OCI-LY1 (cell line): ENCODE measurements at regions not wholly inside any gene's neighbourhood (a gene's known extent, or its start where the extent isn't known, plus 50 kb on each side); places are given as distances from the start of the nearest gene placed in this dataset.

Source experiments
- H2AFZ ChIP-seq: fragments of 200-600 bp; sonication (generic), shearing (Covaris generic); 2 replicates; pipeline ENCODE4 v1.6.0; 2014; ENCODE audit warnings: antibody characterized with exemption, mild to moderate bottlenecking, low read length
- H3F3A ChIP-seq: fragments of 200-600 bp; sonication (generic), shearing (Covaris generic); 2 replicates; pipeline ENCODE4 v1.6.0; 2014; ENCODE audit warnings: mild to moderate bottlenecking, antibody characterized with exemption, low read length, moderate library complexity; ENCODE audit not compliant: insufficient read depth
- H3K27ac ChIP-seq: fragments of 200-600 bp; sonication (generic); 2 replicates; pipeline ENCODE4 v1.5.1; 2014; ENCODE audit warnings: low read length, mixed run types, mild to moderate bottlenecking, low read depth; ENCODE audit not compliant: poor library complexity, severe bottlenecking
- H3K27me3 ChIP-seq: fragments of 200-600 bp; sonication (generic); 2 replicates; pipeline ENCODE4 v1.6.0; 2014; ENCODE audit warnings: antibody characterized with exemption, mild to moderate bottlenecking, low read length, moderate library complexity; ENCODE audit not compliant: insufficient read depth
- H3K36me3 ChIP-seq: fragments of 200-600 bp; sonication (generic); 2 replicates; pipeline ENCODE4 v1.6.1; 2014; ENCODE audit warnings: mild to moderate bottlenecking, antibody characterized with exemption, low read length, moderate library complexity, mixed read lengths; ENCODE audit not compliant: insufficient read depth
- H3K4me1 ChIP-seq: fragments of 200-600 bp; sonication (generic); 2 replicates; pipeline ENCODE4 v1.5.1; 2014; ENCODE audit warnings: mild to moderate bottlenecking, low read length, moderate library complexity; ENCODE audit not compliant: insufficient read depth, severe bottlenecking
- H3K4me2 ChIP-seq: fragments of 200-600 bp; sonication (generic), shearing (Covaris generic); 2 replicates; pipeline ENCODE4 v1.6.1; 2014; ENCODE audit warnings: low read length
- H3K4me3 ChIP-seq: fragments of 200-600 bp; sonication (generic); 2 replicates; pipeline ENCODE4 v1.5.1; 2014; ENCODE audit warnings: low read length, low read depth, mild to moderate bottlenecking, mixed read lengths; ENCODE audit not compliant: poor library complexity, severe bottlenecking
- H3K79me2 ChIP-seq: fragments of 200-600 bp; shearing (Covaris generic); 2 replicates; pipeline ENCODE4 v1.6.1; 2016; ENCODE audit warnings: mixed run types, low read length, mixed read lengths; ENCODE audit not compliant: insufficient read depth
- H3K9ac ChIP-seq: fragments of 200-600 bp; sonication (generic), shearing (Covaris generic); 2 replicates; pipeline ENCODE4 v1.6.1; 2014; ENCODE audit warnings: mild to moderate bottlenecking, low read length, mixed read lengths
- H3K9me2 ChIP-seq: fragments of 200-600 bp; sonication (generic), shearing (Covaris generic); 2 replicates; pipeline ENCODE4 v1.6.1; 2014; ENCODE audit warnings: low read depth, mild to moderate bottlenecking, low read length, mixed read lengths
- H3K9me3 ChIP-seq: fragments of 200-600 bp; shearing (Covaris generic); 2 replicates; pipeline ENCODE4 v1.6.1; 2014; ENCODE audit warnings: low read length, mixed read lengths
- H4K20me1 ChIP-seq: fragments of 200-600 bp; sonication (generic), shearing (Covaris generic); 2 replicates; pipeline ENCODE4 v1.6.0; 2016; ENCODE audit warnings: mild to moderate bottlenecking, low read length; ENCODE audit not compliant: insufficient read depth
- EZH2 ChIP-seq: fragments of 200-600 bp; sonication (generic), shearing (Covaris generic); IDR thresholded peaks from 2 replicates; pipeline ENCODE4 v1.8.0; 2017; ENCODE audit warnings: borderline replicate concordance, mixed run types, mild to moderate bottlenecking, antibody characterized with exemption, low read length, moderate library complexity, mixed read lengths
- TF ChIP-seq, protein P1 (sequence below): fragments of 200-600 bp; sonication (generic), shearing (Covaris generic); IDR thresholded peaks from 2 replicates; pipeline ENCODE4 v1.5.1; 2017; ENCODE audit warnings: mild to moderate bottlenecking, antibody characterized with exemption, low read length, moderate library complexity, mixed read lengths

DNA sequence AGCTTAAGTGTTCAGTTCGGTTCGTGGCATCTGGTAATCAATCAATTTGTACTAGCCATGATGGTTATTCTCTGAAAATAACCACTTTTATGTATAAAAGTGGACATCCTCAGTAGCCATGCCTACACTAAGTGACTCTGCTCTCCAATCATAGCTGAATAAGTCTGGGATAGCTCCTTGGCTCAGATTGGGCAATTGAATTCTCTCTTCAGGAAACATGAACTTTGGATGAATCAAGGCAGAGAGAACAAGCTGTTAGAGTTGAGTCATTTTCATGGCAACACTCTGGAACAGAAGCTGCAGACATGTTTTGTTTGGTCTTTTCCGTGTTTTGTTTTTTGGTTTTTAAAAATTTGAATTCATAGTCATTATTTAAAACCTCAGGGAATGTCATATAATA is 66.8 kb upstream of the TMEM164 start:
- Histone ChIP-seq H3K4me1 (no peaks in the 10 kb centered on the region), H3F3A (no peaks in the 10 kb centered on the region), H3K9me3 (no peaks in the 10 kb centered on the region), H3K4me2 (no peak overlapping the region), H3K4me3 (no peak overlapping the region), H3K9ac (no peak overlapping the region), H3K27me3 (no peaks in the 10 kb centered on the region), H3K27ac (no peak overlapping the region), H4K20me1 (no peaks in the 10 kb centered on the region), H3K79me2 (no peaks in the 10 kb centered on the region), H3K9me2 (no peaks in the 10 kb centered on the region), H3K36me3 (no peaks in the 10 kb centered on the region), H2AFZ (no peak overlapping the region)
- TF ChIP-seq, protein P1, sequence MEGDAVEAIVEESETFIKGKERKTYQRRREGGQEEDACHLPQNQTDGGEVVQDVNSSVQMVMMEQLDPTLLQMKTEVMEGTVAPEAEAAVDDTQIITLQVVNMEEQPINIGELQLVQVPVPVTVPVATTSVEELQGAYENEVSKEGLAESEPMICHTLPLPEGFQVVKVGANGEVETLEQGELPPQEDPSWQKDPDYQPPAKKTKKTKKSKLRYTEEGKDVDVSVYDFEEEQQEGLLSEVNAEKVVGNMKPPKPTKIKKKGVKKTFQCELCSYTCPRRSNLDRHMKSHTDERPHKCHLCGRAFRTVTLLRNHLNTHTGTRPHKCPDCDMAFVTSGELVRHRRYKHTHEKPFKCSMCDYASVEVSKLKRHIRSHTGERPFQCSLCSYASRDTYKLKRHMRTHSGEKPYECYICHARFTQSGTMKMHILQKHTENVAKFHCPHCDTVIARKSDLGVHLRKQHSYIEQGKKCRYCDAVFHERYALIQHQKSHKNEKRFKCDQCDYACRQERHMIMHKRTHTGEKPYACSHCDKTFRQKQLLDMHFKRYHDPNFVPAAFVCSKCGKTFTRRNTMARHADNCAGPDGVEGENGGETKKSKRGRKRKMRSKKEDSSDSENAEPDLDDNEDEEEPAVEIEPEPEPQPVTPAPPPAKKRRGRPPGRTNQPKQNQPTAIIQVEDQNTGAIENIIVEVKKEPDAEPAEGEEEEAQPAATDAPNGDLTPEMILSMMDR = no peak
- TF ChIP-seq EZH2 = no peak

DNA sequence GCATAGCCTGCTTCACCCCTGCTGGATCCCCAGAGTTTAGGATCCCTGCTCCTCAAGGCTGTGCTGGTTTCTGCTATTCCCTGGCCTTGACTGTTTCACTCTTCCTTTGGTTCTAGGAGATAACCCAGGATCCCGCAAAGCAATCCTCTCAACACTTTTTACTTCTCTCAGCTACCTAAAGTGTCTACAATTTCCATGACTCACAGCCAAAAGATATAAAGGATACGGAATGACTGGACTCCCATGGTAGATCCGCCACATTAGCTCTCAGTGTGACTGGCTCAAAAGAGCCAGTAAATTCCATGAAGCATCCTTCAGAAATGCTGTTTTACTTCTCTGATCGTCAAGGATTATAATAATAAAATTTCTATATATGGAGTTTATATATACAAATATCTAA is 66.3 kb upstream of the TMEM164 start:
- no peak for TF ChIP-seq EZH2
- TF ChIP-seq, protein P1 = no peak
- Histone ChIP-seq H3K4me3 (no peak overlapping the region), H3K36me3 (no peaks in the 10 kb centered on the region), H2AFZ (no peak overlapping the region), H3K9me2 (no peaks in the 10 kb centered on the region), H3F3A (no peaks in the 10 kb centered on the region), H3K27me3 (no peaks in the 10 kb centered on the region), H3K79me2 (no peaks in the 10 kb centered on the region), H3K4me1 (no peaks in the 10 kb centered on the region), H3K9me3 (no peaks in the 10 kb centered on the region), H4K20me1 (no peaks in the 10 kb centered on the region), H3K27ac (no peak overlapping the region), H3K4me2 (no peak overlapping the region), H3K9ac (no peak overlapping the region)

DNA sequence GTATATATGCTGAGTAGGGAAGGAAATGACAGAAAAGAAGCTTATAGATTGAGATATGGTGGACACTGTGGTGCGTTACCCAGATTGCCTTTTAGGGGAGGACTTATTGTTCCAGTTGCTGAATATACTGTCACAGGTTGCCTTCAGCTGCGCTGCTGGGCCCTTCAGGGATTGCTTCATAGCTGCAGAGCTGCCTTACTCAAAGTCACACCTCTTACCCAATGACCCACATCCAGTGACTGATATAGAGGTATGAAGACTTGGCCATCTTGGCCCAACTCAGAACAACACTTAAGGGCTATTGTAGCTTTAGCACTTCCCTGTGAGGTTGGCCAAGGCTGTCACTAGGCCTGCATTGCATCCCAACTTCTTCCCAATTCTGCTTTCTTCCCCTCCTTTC is 63.4 kb upstream of the TMEM164 start:
- no peaks in the 10 kb centered on the region for H3F3A ChIP-seq
- H3K9ac ChIP-seq = no peak overlapping the region
- no peaks in the 10 kb centered on the region for H3K4me1 ChIP-seq
- no peaks in the 10 kb centered on the region for H3K9me2 ChIP-seq
- H3K9me3 ChIP-seq = no peaks in the 10 kb centered on the region
- H3K4me3 ChIP-seq = no peak overlapping the region
- H3K27me3 ChIP-seq = no peaks in the 10 kb centered on the region
- H3K4me2 ChIP-seq = no peak overlapping the region
- TF ChIP-seq, protein P1 = no peak
- TF ChIP-seq EZH2 = no peak
- H3K36me3 ChIP-seq = no peaks in the 10 kb centered on the region
- H4K20me1 ChIP-seq = no peaks in the 10 kb centered on the region
- H3K79me2 ChIP-seq = no peaks in the 10 kb centered on the region
- H3K27ac ChIP-seq = no peak overlapping the region
- no peak overlapping the region for H2AFZ ChIP-seq
